Gastrocnemius medialis (tissue), 4 donors: ENCODE measurements at regions not wholly inside any gene's neighbourhood (a gene's known extent, or its start where the extent isn't known, plus 50 kb on each side); places are given as distances from the start of the nearest gene placed in this dataset.

Experiments
- CTCF ChIP-seq, 5 experiments: fragments of 450-650 bp in 3 of 5; fragments of 200-600 bp in 2 of 5; sonication (generic) in 2 of 5; IDR thresholded peaks in 4 of 5; conservative IDR thresholded peaks in 1 of 5; 1 replicate in 4 of 5; 2 replicates in 1 of 5; pipeline ENCODE4 v1.5.1; 2016 to 2019; ENCODE audit warnings: antibody characterized with exemption in 5 of 5, mild to moderate bottlenecking in 3 of 5, moderate library complexity in 3 of 5
- POLR2A ChIP-seq, 2 donors: fragments of 450-650 bp; IDR thresholded peaks; one replicate each; pipeline ENCODE4 v1.6.1; 2017; ENCODE audit warnings: antibody characterized with exemption in 2 of 2, mild to moderate bottlenecking in 2 of 2, moderate library complexity in 2 of 2

DNA sequence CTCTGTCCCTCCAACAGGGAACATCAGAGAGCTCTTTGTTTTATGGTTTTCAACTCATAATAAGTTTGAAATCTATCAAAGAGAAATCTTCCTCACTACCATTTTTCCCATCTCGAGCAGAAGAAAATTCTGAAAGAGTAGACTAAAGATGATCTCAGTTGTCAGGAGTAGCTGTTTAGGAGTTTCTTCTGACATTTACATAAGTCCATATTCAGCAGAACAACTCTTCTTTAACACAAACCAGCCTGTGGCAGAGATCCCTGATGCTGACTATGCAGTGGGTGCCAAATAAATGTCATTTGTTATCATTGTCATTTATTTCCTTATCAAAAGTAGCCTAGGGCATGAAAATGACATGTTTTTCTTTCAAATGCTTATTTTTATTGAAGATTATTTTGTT lies 380.7 kb downstream of the MBD2 start:
- no peak for TF ChIP-seq POLR2A (IDR thresholded peaks at IDR 0.05)
- no peak for TF ChIP-seq CTCF (IDR thresholded peaks at IDR 0.05 in 4 of 5, conservative IDR thresholded peaks at IDR 0.05 in 1 of 5)
